ENCODE measurements at regions not wholly inside any gene's neighbourhood (a gene's known extent, or its start where the extent isn't known, plus 50 kb on each side); places are given as distances from the start of the nearest gene placed in this dataset.

DNA sequence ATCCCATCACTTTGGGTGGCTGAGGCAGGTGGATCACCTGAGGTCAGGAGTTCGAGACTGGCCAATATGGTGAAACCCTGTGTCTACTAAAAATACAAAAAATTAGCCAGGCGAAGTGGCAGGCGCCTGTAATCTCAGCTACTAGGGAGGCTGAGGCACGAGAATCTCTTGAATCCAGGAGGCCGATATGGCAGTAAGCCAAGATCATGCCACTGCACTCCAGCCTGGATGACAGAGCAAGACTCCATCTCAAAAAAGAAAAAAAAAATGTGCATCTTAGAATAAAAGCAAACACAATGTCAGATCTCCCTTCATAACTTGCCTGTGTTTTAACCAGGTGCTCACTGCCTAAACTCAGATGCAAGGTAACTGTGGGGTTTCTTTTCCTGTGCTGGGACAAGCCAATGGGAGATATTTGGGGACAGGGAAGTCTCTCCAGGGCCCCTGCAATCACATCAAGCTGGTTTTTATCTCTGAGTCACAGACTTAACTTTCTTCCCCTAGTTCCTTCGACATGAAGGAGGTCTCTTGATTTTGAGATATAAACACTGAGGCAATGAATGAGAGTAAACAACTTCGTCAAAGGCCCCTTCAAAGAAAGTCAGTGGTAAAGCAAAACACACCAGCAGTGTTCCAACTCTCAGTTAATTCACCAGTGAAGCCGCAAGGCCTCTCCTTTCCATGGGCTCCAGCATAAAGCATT is 99.1 kb downstream of the SNX18 start:
- no peak for TF ChIP-seq EZH2phosphoT487 (IDR thresholded peaks at IDR 0.05; ENCODE audit: low read length)
- TF ChIP-seq CTCF (IDR thresholded peaks at IDR 0.05; ENCODE audit: low read length): no peak
- no peak for TF ChIP-seq EZH2 (optimal IDR thresholded peaks at IDR 0.05; ENCODE audit: low read depth, low read length)
